ENCODE measurements at regions not wholly inside any gene's neighbourhood (a gene's known extent, or its start where the extent isn't known, plus 50 kb on each side); places are given as distances from the start of the nearest gene placed in this dataset.

DNA sequence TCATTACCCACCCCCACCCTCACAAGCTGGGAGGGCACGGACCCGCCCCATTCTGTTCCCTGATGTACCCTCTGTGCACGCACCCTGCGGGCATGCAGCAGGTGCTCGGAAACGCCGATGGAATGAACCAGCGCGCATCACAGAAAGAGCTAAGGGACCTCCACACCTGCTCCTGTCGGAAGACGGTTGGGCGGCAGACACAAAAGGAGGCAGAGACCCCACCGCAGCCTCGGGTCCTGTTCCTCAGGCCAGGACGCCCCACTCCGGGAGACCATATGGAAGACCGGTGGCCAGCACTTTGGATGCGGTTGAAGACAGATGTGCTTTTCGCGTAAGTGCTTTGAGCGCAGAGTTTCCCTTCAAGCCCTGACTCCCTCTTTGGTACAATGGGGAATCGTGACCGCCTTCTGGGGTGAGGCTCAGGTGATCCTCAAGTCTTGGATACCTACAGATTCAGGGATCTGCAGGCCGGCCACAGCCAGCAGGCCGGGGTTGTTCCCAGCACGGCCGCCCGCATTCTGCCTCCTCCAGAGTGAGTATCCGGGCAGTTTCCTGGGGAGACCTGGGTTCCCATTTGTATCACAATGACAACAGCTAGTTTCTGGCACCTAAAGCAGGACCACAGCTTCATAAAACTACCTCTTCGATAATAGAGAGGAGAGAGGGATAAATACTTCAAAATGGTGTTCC is 123.1 kb downstream of the FOXL1 start:
- H3K36me3 Mint-ChIP-seq (ENCODE audit: insufficient read depth): peaks cover 1% of the 10 kb centered on the region
- peaks cover 23% of the 10 kb centered on the region for H3K27me3 Mint-ChIP-seq
- H3K9me3 Mint-ChIP-seq: no peaks in the 10 kb centered on the region
- no peak overlapping the region for H3K27ac Mint-ChIP-seq (ENCODE audit: low read depth)
- no peaks in the 10 kb centered on the region for H3K4me1 Mint-ChIP-seq
- ATAC-seq (replicated peaks; ENCODE audit: extremely low read depth, poor library complexity, severe bottlenecking) (no peak), DNase-seq (ENCODE audit: low spot score in 2 of 2) (no peak)
- no peak overlapping the region for H3K4me3 Mint-ChIP-seq

DNA sequence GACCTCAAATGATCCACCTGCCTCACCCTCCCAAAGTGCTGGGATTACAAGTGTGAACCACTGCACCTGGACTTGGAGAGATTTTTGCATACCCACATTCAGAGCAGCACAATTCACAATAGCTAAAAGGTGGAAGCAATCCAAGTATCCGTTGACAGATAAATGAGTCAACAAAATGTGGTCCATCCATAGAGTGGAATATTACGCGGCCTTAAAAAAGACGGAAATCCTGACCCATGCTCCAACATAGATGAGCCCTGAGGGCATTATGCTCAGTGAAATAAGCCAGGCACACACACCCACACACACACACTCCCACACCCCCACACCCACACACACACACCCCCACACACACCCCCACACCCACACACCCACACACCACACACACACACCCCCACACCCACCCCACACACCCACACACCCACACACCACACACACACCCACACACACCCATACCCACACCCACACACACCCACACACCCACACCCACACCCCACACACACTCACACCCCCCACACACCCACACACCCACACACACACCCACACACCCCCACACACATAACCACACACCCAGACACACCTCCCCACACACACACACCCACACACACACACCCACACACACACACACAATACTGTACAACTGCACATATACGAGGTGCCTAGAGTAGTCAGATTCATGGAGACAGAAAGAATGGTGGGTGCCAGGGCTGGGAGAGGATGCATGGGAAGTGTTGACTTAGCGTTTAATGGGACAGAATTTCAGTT is 124.7 kb downstream of the FOXL1 start:
- Mint-ChIP-seq H3K4me3 (no peak overlapping the region), H3K4me1 (no peaks in the 10 kb centered on the region)

DNA sequence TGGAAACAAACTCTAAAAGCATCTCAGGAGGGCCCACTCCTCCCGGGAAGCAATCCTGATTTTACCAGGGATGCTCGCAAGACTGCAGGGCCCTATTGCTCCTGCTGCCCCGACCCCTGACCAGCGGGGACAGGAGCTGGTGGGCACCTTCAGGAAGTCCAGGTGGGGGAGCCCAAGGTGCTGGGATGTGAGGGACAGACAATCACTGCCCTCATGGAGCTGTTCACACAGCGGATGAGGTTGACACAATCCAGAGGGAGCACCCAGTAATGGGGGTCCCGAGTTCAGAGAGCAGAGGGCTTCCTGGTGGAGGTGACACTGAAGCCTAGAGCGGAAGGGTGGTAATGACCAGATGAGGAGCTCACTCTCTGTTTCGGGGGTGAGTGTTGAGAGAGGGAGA is 126.2 kb downstream of the FOXL1 start:
- peaks cover 1% of the 10 kb centered on the region for H3K36me3 Mint-ChIP-seq (ENCODE audit: insufficient read depth)
- no peaks in the 10 kb centered on the region for H3K4me1 Mint-ChIP-seq
- no peak overlapping the region for H3K27ac Mint-ChIP-seq (ENCODE audit: low read depth)
- no peak overlapping the region for H3K4me3 Mint-ChIP-seq
- peaks cover 28% of the 10 kb centered on the region for H3K27me3 Mint-ChIP-seq
- H3K9me3 Mint-ChIP-seq: no peaks in the 10 kb centered on the region
- ATAC-seq (replicated peaks; ENCODE audit: extremely low read depth, poor library complexity, severe bottlenecking) (no peak), DNase-seq (ENCODE audit: low spot score in 2 of 2) (no peak)

More for the DNA sequence above, 124.7 kb downstream of the FOXL1 start:
- H3K9me3 Mint-ChIP-seq: no peaks in the 10 kb centered on the region
- peaks cover 1% of the 10 kb centered on the region for H3K36me3 Mint-ChIP-seq (ENCODE audit: insufficient read depth)
- no peak overlapping the region for H3K27ac Mint-ChIP-seq (ENCODE audit: low read depth)
- no peak for DNase-seq (ENCODE audit: low spot score in 2 of 2)
- H3K27me3 Mint-ChIP-seq: peaks cover 28% of the 10 kb centered on the region
- ATAC-seq (replicated peaks; ENCODE audit: extremely low read depth, poor library complexity, severe bottlenecking): no peak

DNA sequence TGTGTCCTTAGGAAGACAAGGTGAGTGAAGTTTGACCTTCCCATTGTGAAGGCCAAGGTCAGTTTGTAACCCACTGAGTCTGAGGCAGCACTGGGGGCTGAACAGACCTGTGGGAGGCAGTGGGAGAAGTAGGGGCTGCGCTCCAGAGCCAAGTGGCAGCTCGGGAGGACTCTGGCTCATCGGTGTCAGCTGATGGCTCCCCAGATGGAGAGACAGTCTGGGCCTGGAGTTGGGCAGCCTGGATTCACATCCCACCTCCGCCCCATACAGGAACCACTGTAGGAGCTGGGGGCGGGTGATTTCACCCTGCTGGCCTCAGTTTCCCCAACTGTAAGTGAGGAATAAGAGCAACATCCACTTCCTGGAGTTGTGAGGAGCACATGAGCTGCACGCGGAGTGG is 128.4 kb downstream of the FOXL1 start:
- peaks cover 1% of the 10 kb centered on the region for H3K36me3 Mint-ChIP-seq (ENCODE audit: insufficient read depth)
- no peak overlapping the region for H3K27ac Mint-ChIP-seq (ENCODE audit: low read depth)
- no peak overlapping the region for H3K4me3 Mint-ChIP-seq
- H3K27me3 Mint-ChIP-seq: peaks cover 28% of the 10 kb centered on the region
- DNase-seq (ENCODE audit: low spot score in 2 of 2) (no peak), ATAC-seq (replicated peaks; ENCODE audit: extremely low read depth, poor library complexity, severe bottlenecking) (no peak)
- H3K4me1 Mint-ChIP-seq: no peaks in the 10 kb centered on the region
- H3K9me3 Mint-ChIP-seq: no peaks in the 10 kb centered on the region

DNA sequence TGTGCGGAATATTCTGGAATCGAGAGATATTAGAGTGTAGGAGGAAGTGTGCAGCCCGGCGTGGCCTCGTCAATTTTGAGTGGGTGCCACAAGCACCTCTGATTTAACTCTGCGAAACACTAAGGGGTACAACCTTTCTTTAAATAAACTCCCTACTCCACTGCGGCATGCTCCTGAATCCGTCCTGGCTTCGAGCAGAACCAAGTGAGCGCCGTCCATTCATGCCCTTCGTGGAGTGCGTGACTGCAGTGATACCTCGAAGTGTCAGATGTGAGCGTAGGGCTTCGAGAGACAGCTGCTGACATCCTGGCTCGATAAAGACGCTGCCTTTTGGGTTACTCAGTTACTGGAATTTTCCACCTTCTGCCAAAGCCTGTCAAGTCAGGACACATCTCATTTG is 128.8 kb downstream of the FOXL1 start:
- no peak for ATAC-seq (replicated peaks; ENCODE audit: extremely low read depth, poor library complexity, severe bottlenecking)
- Mint-ChIP-seq H3K4me1 (no peaks in the 10 kb centered on the region), H3K27ac (ENCODE audit: low read depth) (no peak overlapping the region), H3K27me3 (peaks cover 28% of the 10 kb centered on the region), H3K9me3 (no peaks in the 10 kb centered on the region), H3K36me3 (ENCODE audit: insufficient read depth) (peaks cover under 1% of the 10 kb centered on the region), H3K4me3 (no peak overlapping the region)
- DNase-seq (ENCODE audit: low spot score in 2 of 2): no peak

DNA sequence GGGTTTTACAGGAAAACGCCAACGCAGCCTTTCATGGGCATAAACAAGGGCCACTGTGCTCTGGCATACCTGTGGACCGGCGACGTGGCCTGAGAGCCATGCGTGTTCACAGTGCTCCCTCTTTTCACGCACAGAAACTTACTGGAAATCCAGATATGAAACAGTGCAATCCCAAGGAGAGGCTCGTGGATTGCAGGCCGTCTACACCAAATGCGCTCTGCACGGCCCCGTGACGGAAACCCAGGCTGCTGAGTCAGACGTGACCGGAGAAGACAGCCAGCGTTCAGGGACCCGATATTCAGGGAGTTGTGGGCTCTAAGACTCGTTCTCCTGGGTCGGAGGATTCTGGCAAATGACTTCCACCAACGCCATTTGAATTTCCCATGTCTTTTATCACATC is 129.2 kb downstream of the FOXL1 start:
- no peaks in the 10 kb centered on the region for H3K4me1 Mint-ChIP-seq
- ATAC-seq (replicated peaks; ENCODE audit: extremely low read depth, poor library complexity, severe bottlenecking): no peak
- peaks cover 28% of the 10 kb centered on the region for H3K27me3 Mint-ChIP-seq
- no peak overlapping the region for H3K4me3 Mint-ChIP-seq
- no peaks in the 10 kb centered on the region for H3K9me3 Mint-ChIP-seq
- no peak for DNase-seq (ENCODE audit: low spot score in 2 of 2)
- H3K36me3 Mint-ChIP-seq (ENCODE audit: insufficient read depth): no peaks in the 10 kb centered on the region
- no peak overlapping the region for H3K27ac Mint-ChIP-seq (ENCODE audit: low read depth)

DNA sequence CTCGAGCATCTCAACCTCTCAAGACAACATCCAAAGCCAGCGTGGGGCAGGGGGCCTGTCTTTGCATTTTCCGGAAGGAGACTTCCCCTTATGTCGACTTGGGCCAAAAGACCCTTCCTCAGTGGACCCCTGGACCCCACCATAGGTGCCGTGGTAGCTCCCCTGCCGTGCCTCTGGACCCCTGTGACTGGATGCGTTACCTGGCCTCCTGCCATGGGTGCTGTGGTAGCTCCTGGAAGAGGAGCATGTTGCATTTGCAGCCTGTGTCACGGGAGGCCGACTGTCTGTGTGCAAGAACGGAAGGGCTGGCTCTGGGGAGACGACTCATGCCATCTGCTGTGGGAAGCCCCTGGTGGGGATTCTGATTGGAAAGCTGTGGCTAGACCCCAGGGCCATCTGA is 130.1 kb downstream of the FOXL1 start:
- Mint-ChIP-seq H3K4me3 (no peak overlapping the region), H3K27me3 (peaks cover 28% of the 10 kb centered on the region), H3K4me1 (no peaks in the 10 kb centered on the region), H3K27ac (ENCODE audit: low read depth) (no peak overlapping the region), H3K9me3 (no peaks in the 10 kb centered on the region), H3K36me3 (ENCODE audit: insufficient read depth) (no peaks in the 10 kb centered on the region)
- ATAC-seq (replicated peaks; ENCODE audit: extremely low read depth, poor library complexity, severe bottlenecking) (no peak), DNase-seq (ENCODE audit: low spot score in 2 of 2) (no peak)

DNA sequence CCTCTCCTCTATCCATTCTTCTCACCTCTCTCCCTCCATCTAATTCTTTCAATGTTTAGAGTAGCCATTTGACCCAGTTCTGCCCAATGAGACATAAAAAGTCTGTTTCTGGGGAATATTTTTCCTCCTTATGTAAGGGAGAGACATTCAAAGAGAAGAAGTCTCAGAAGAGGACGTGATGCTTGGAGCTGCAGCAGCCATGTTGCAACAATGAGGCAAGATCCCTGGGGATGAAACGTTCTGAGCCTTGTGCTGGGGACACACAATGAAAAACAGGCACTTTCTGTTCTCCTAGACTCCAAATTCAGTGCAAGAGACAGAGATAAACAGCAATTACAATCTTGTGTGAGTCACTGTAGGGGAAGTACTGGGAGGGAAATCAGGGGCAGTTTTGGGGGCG is 130.8 kb downstream of the FOXL1 start:
- no peaks in the 10 kb centered on the region for H3K9me3 Mint-ChIP-seq
- H3K4me3 Mint-ChIP-seq: no peak overlapping the region
- ATAC-seq (replicated peaks; ENCODE audit: extremely low read depth, poor library complexity, severe bottlenecking) (no peak), DNase-seq (ENCODE audit: low spot score in 2 of 2) (no peak)
- H3K36me3 Mint-ChIP-seq (ENCODE audit: insufficient read depth): no peaks in the 10 kb centered on the region
- no peak overlapping the region for H3K27ac Mint-ChIP-seq (ENCODE audit: low read depth)
- H3K27me3 Mint-ChIP-seq: peaks cover 26% of the 10 kb centered on the region
- no peaks in the 10 kb centered on the region for H3K4me1 Mint-ChIP-seq

DNA sequence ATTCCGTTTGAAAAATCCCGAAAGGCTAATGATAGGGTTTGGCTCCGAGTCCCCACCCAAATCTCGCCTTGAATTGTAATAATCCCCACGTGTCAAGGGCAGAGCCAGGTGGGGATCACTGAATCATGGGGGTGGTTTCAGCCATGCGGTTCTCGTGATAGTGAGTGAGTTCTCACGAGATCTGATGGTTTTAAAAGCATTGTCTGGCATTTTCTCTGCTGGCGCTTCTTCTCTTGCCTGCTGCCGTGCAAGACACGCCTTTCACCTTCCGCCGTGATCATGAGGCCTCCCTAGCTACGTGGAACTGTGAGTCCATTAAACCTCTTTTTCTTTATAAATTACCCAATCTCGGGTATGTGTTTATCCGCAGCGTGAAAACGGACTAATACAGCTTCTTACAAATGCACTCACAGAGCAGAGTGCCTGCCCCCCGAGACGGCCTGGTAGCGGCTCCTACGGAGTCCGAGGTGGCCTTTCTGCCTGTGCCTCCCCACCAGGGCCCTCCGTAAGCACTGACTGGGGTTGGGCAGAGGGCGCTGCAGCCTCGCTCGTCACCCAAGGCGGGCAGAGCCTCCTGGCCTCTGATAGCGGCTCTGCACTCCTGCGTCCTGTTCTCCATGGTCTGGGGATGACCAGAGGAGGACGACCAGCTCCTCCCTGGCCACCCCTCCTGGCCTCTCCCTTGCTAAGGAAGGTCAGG is 131.7 kb downstream of the FOXL1 start:
- Mint-ChIP-seq H3K27me3 (peaks cover 22% of the 10 kb centered on the region), H3K27ac (ENCODE audit: low read depth) (no peak overlapping the region), H3K9me3 (no peaks in the 10 kb centered on the region), H3K36me3 (ENCODE audit: insufficient read depth) (peaks cover 2% of the 10 kb centered on the region), H3K4me3 (no peak overlapping the region), H3K4me1 (no peaks in the 10 kb centered on the region)
- no peak for ATAC-seq (replicated peaks; ENCODE audit: extremely low read depth, poor library complexity, severe bottlenecking)
- no peak for DNase-seq (ENCODE audit: low spot score in 2 of 2)

DNA sequence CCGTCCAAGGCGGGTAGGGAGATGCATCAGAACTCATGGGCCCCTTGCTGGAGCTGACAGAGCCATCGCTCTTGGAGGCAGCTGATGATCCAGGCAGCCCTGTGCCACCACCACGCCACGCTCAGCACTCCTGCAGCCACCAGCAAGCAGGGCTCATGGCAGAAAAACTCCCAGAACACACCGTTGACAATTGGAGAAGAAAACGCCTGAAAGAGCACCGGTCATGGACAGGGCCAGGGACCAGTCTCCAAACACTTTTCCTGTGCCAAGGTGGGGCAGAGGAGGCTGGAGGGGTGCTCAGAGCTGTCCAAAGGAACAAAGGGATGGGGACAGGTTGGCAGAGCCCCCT is 132.2 kb downstream of the FOXL1 start:
- ATAC-seq (replicated peaks; ENCODE audit: extremely low read depth, poor library complexity, severe bottlenecking) (no peak), DNase-seq (ENCODE audit: low spot score in 2 of 2) (no peak)
- peaks cover 2% of the 10 kb centered on the region for H3K36me3 Mint-ChIP-seq (ENCODE audit: insufficient read depth)
- H3K27me3 Mint-ChIP-seq: peaks cover 24% of the 10 kb centered on the region
- no peak overlapping the region for H3K4me3 Mint-ChIP-seq
- no peak overlapping the region for H3K27ac Mint-ChIP-seq (ENCODE audit: low read depth)
- no peaks in the 10 kb centered on the region for H3K4me1 Mint-ChIP-seq
- no peaks in the 10 kb centered on the region for H3K9me3 Mint-ChIP-seq

DNA sequence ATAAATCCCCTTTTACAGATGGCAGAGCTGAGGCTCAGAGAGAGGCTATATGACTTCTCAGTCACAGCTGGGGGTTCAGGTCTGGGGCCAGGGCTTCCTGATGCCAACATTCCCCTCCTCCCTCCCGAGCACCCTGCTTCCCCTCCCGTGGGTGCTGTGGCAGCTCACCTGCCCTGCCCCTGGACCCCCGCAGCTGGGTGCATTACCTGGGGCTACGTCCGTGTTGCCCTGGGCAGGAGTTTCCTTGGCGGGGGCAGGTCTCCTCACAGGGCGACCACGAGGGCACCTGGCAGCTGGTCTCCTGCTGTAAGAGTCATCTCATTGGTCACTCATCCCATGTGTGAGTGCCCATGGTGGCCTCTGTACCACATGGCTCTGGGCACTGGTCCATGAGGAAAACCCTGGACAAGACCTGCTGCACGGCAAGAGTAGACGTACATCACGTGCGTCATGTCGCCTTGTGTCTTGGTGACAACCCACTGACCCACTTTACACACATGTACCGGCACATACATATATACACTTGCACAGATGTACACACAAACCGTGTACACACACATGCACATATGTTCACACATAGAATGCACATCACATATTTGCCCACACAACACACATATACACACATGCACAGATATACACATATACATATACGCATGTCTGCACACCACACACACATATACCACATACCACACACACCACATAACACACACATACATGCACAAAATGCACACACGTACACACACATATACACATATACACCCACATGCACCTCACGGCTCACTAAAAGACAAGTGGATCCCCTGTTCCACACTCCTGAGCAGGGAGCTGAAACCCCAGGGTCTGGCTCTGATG is 134.0 kb downstream of the FOXL1 start:
- Mint-ChIP-seq H3K4me3 (no peak overlapping the region), H3K27ac (ENCODE audit: low read depth) (no peak overlapping the region), H3K27me3 (peaks cover 29% of the 10 kb centered on the region), H3K9me3 (no peaks in the 10 kb centered on the region), H3K36me3 (ENCODE audit: insufficient read depth) (peaks cover 2% of the 10 kb centered on the region), H3K4me1 (no peaks in the 10 kb centered on the region)
- ATAC-seq (replicated peaks; ENCODE audit: extremely low read depth, poor library complexity, severe bottlenecking) (no peak), DNase-seq (ENCODE audit: low spot score in 2 of 2) (no peak)

DNA sequence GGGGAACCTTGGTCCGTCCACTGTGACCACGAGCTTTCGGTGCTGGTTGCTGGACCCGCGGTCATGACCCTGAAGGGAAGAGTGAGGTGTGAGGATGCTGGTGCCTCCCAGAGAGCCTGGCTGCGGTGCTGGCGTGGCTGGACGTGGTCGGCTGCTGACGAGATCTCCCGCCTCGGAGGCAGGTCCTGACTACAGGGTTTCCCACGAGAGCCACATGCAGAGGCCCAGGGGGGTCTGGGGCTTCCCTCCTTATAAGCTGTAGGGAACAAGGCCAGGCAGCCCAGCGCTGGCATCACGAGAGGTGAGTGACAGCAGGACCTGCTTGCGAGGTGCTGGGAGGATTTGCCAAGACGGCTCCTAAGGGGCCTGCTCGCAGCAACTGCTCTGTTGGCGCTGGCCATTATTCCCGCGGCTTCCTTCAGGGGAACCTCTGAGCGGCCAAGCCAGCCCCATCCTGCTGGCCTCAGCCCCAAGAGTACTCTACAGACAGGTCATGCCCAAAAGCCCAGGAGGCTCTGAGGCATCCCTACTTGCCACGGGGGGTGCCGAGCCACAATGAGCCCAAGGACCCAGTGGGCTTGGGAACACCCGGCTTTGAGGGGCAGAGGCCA is 134.8 kb downstream of the FOXL1 start:
- Mint-ChIP-seq H3K27ac (ENCODE audit: low read depth) (no peak overlapping the region), H3K27me3 (peaks cover 36% of the 10 kb centered on the region), H3K36me3 (ENCODE audit: insufficient read depth) (peaks cover 2% of the 10 kb centered on the region), H3K9me3 (no peaks in the 10 kb centered on the region), H3K4me1 (no peaks in the 10 kb centered on the region), H3K4me3 (no peak overlapping the region)
- DNase-seq (ENCODE audit: low spot score in 2 of 2) (no peak), ATAC-seq (replicated peaks; ENCODE audit: extremely low read depth, poor library complexity, severe bottlenecking) (no peak)
